ENCODE measurements at regions not wholly inside any gene's neighbourhood (a gene's known extent, or its start where the extent isn't known, plus 50 kb on each side); places are given as distances from the start of the nearest gene placed in this dataset.

GRCh38 chr12:132395192-132395907, 66.0 kb upstream of the GALNT9 start (continued):
- TF ChIP-seq ZNF704 (tag by site-specific recombination; IDR thresholded peaks at IDR 0.05) (no peak), ZNF777 (tag by site-specific recombination; IDR thresholded peaks at IDR 0.05; ENCODE audit: borderline replicate concordance) (no peak), GLI4 (tag by site-specific recombination; IDR thresholded peaks at IDR 0.05) (no peak)

DNA sequence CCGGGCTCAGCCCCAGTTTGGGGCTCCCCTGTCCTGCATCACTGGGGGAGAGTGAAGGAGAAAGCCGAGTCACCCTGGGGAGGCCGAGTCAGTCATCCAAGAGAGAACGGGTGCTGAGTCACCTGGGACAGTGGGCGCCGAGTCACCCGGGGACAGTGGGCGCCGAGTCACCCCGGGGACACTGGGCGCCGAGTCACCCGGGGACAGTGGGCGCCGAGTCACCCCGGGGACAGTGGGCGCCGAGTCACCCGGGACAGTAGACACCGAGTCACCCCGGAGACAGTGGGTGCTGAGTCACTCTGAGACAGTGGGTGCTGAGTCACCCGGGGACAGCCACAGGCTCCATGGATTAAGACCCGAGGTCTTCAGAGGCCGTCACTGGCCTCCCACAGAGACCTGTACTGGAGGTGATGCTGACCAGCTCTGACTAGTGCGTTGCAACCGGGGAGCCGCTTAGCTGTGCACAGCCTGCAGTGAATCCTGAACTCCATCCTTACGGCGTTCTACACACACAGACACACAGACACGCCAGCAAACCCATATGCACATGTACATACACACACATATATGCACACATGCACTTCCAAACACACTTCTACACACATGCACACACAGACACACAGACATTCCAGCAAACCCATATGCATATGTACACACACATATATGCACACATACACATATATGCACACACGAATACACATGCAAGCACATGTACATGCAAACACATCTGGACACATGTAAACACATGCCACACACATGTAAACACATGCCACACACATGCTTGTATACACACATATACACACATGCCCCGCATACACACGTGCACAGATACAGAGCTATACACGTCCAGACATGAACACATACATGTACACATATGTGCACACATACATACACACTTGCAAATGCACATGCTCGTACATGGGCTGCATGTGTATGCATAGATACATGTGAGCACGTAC, 64.9 kb upstream of the GALNT9 start:
- H3K36me3 ChIP-seq (ENCODE audit: control insufficient read depth in 2 of 2, insufficient read depth in 1 of 2, low read length in 2 of 2) = no peaks in the 10 kb centered on the region
- no peak overlapping the region for H3K4me3 ChIP-seq (ENCODE audit: low read depth, low read length)
- CTCF ChIA-PET = interaction anchor here (0.5 to 0.7 kb wide), 2 partner anchors 240 to 336 kb away, joined by 3 read pairs; no protein-coding TSS in a partner anchor
- H3K4me1 ChIP-seq (ENCODE audit: control insufficient read depth, insufficient read depth, low read length) = no peaks in the 10 kb centered on the region
- H3K9me3 ChIP-seq (ENCODE audit: control insufficient read depth, insufficient read depth, low read depth, low read length) = no peaks in the 10 kb centered on the region
- POLR2A ChIA-PET = no interaction called here
- no peak overlapping the region for H3K27ac ChIP-seq (ENCODE audit: extremely low read depth, low read depth, low read length)
- TF ChIP-seq GLIS2 (tag by site-specific recombination; IDR thresholded peaks at IDR 0.05) (no peak), ZNF645 (tag by site-specific recombination; IDR thresholded peaks at IDR 0.05) (no peak), OVOL3 (tag by site-specific recombination; IDR thresholded peaks at IDR 0.05) (no peak), ZIC2 (tag by site-specific recombination; IDR thresholded peaks at IDR 0.05) (peak; percentile 58), ZBTB48 (tag by site-specific recombination; IDR thresholded peaks at IDR 0.05) (no peak), ZEB2 (tag by site-specific recombination; IDR thresholded peaks at IDR 0.05) (no peak), GLI4 (tag by site-specific recombination; IDR thresholded peaks at IDR 0.05) (no peak), ZFHX2 (tag by site-specific recombination; conservative IDR thresholded peaks at IDR 0.05) (peak; percentile 39), ZBTB10 (tag by site-specific recombination; IDR thresholded peaks at IDR 0.05) (no peak), EGR2 (tag by site-specific recombination; IDR thresholded peaks at IDR 0.05; ENCODE audit: low read depth) (peak; percentile 18; the same call in 1 of the 2 replicates), ZNF18 (tag by site-specific recombination; IDR thresholded peaks at IDR 0.05) (no peak), ZNF670 (tag by site-specific recombination; IDR thresholded peaks at IDR 0.05; ENCODE audit: low read depth) (no peak), PATZ1 (tag by site-specific recombination; IDR thresholded peaks at IDR 0.05) (no peak), ZNF404 (tag by site-specific recombination; IDR thresholded peaks at IDR 0.05) (no peak), ZFP37 (tag by site-specific recombination; IDR thresholded peaks at IDR 0.05) (no peak)
- TF ChIP-seq, protein P1, sequence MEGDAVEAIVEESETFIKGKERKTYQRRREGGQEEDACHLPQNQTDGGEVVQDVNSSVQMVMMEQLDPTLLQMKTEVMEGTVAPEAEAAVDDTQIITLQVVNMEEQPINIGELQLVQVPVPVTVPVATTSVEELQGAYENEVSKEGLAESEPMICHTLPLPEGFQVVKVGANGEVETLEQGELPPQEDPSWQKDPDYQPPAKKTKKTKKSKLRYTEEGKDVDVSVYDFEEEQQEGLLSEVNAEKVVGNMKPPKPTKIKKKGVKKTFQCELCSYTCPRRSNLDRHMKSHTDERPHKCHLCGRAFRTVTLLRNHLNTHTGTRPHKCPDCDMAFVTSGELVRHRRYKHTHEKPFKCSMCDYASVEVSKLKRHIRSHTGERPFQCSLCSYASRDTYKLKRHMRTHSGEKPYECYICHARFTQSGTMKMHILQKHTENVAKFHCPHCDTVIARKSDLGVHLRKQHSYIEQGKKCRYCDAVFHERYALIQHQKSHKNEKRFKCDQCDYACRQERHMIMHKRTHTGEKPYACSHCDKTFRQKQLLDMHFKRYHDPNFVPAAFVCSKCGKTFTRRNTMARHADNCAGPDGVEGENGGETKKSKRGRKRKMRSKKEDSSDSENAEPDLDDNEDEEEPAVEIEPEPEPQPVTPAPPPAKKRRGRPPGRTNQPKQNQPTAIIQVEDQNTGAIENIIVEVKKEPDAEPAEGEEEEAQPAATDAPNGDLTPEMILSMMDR (tag by site-specific recombination; IDR thresholded peaks at IDR 0.05) = no peak
- TF ChIP-seq, protein P2, sequence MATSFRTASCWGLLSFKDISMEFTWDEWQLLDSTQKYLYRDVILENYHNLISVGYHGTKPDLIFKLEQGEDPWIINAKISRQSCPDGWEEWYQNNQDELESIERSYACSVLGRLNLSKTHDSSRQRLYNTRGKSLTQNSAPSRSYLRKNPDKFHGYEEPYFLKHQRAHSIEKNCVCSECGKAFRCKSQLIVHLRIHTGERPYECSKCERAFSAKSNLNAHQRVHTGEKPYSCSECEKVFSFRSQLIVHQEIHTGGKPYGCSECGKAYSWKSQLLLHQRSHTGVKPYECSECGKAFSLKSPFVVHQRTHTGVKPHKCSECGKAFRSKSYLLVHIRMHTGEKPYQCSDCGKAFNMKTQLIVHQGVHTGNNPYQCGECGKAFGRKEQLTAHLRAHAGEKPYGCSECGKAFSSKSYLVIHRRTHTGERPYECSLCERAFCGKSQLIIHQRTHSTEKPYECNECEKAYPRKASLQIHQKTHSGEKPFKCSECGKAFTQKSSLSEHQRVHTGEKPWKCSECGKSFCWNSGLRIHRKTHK (tag by site-specific recombination; IDR thresholded peaks at IDR 0.05) = no peak
- TF ChIP-seq, protein P3, sequence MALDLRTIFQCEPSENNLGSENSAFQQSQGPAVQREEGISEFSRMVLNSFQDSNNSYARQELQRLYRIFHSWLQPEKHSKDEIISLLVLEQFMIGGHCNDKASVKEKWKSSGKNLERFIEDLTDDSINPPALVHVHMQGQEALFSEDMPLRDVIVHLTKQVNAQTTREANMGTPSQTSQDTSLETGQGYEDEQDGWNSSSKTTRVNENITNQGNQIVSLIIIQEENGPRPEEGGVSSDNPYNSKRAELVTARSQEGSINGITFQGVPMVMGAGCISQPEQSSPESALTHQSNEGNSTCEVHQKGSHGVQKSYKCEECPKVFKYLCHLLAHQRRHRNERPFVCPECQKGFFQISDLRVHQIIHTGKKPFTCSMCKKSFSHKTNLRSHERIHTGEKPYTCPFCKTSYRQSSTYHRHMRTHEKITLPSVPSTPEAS (tag by site-specific recombination; IDR thresholded peaks at IDR 0.05) = peak; percentile 16; the same call in 1 of the 2 replicates

Data from HEK293 (cell line).